SK-N-SH (cell line): ENCODE measurements at regions not wholly inside any gene's neighbourhood (a gene's known extent, or its start where the extent isn't known, plus 50 kb on each side); places are given as distances from the start of the nearest gene placed in this dataset.

Experiments
- CTCF ChIA-PET: fragments of 300-600, 350-600 bp; formaldehyde crosslinking; extraction: SDS; loops from one replicate; lab custom pipeline; 2021; lab: Yijun Ruan, JAX
- POLR2A ChIA-PET: fragments of 350-600 bp; sonication (Branson Sonifier 250); formaldehyde crosslinking; extraction: SDS; loops from one replicate; lab custom pipeline; 2020; ENCODE audit warnings: antibody characterized with exemption, inconsistent platforms; lab: Yijun Ruan, JAX
- DNase-seq: peaks from one replicate; pipeline ENCODE4 v3.0.0; 2012
- H2AFZ ChIP-seq: fragments of 200-600 bp; sonication (generic); 2 replicates; pipeline ENCODE4 v1.8.1; 2016; ENCODE audit warnings: antibody characterized with exemption, mild to moderate bottlenecking, low read depth
- H3F3A ChIP-seq: fragments of 200-600 bp; sonication (generic); replicated peaks from 2 replicates; pipeline ENCODE3; 2016; ENCODE audit warnings: antibody characterized with exemption, mild to moderate bottlenecking; ENCODE audit not compliant: insufficient read depth
- H3K27ac ChIP-seq, 2 experiments: fragments of 200-500 bp in 1 of 2; fragments of 200-600 bp in 1 of 2; sonication (Bioruptor generic) in 1 of 2; sonication (generic), shearing (Covaris generic) in 1 of 2; 2 replicates each; pipeline versions ENCODE4 v1.5.1 to v1.6.1; 2014 to 2016; ENCODE audit warnings: low read depth in 2 of 2, inconsistent platforms in 1 of 2, low read length in 1 of 2, mild to moderate bottlenecking in 1 of 2, mixed read lengths in 1 of 2
- H3K27me3 ChIP-seq: fragments of 200-600 bp; sonication (generic), shearing (Covaris generic); 2 replicates; pipeline ENCODE4 v1.6.1; 2016; ENCODE audit warnings: mixed run types; ENCODE audit not compliant: insufficient read depth
- H3K36me3 ChIP-seq, 2 experiments: fragments of 200-500 bp in 1 of 2; fragments of 200-600 bp in 1 of 2; sonication (Bioruptor generic) in 1 of 2; sonication (generic) in 1 of 2; replicated peaks in 1 of 2; 2 replicates each; pipeline versions ENCODE3 to v1.5.1; 2014 to 2016; ENCODE audit warnings: low read length in 1 of 2, mild to moderate bottlenecking in 1 of 2; ENCODE audit not compliant: insufficient read depth in 2 of 2, control insufficient read depth in 1 of 2
- H3K4me1 ChIP-seq, 2 experiments: fragments of 200-500 bp in 1 of 2; fragments of 200-600 bp in 1 of 2; sonication (Bioruptor generic) in 1 of 2; sonication (generic), shearing (Covaris generic) in 1 of 2; 2 replicates each; pipeline versions ENCODE4 v1.5.1 to v1.6.1; 2014 to 2016; ENCODE audit warnings: low read depth in 1 of 2, low read length in 1 of 2, mixed run types in 1 of 2; ENCODE audit not compliant: insufficient read depth in 2 of 2, control insufficient read depth in 1 of 2
- H3K4me2 ChIP-seq: fragments of 200-600 bp; sonication (generic), shearing (Covaris generic); 2 replicates; pipeline ENCODE4 v1.6.1; 2017; ENCODE audit warnings: mixed run types
- H3K4me3 ChIP-seq, 2 experiments: fragments of 200-500 bp in 1 of 2; fragments of 200-600 bp in 1 of 2; sonication (Bioruptor generic) in 1 of 2; sonication (generic), shearing (Covaris generic) in 1 of 2; 2 replicates each; pipeline versions ENCODE4 v1.5.1 to v1.8.1; 2014 to 2016; ENCODE audit warnings: low read depth in 2 of 2, inconsistent platforms in 1 of 2, low read length in 1 of 2, mild to moderate bottlenecking in 1 of 2, mixed read lengths in 1 of 2, moderate library complexity in 1 of 2
- H3K79me2 ChIP-seq: fragments of 200-600 bp; sonication (generic); 2 replicates; pipeline ENCODE4 v1.8.1; 2017; ENCODE audit warnings: mild to moderate bottlenecking; ENCODE audit not compliant: insufficient read depth
- H3K9ac ChIP-seq: fragments of 200-600 bp; sonication (generic); 2 replicates; pipeline ENCODE4 v1.6.1; 2017; ENCODE audit warnings: mixed run types
- H3K9me2 ChIP-seq: fragments of 200-600 bp; sonication (generic); 2 replicates; pipeline ENCODE4 v1.6.1; 2017; ENCODE audit warnings: mixed run types
- H3K9me3 ChIP-seq: fragments of 200-600 bp; sonication (generic); 2 replicates; pipeline ENCODE4 v1.6.1; 2017; ENCODE audit warnings: mixed run types, mild to moderate bottlenecking, moderate library complexity
- H4K20me1 ChIP-seq: fragments of 200-600 bp; sonication (generic); 2 replicates; pipeline ENCODE4 v1.6.1; 2017; ENCODE audit warnings: mild to moderate bottlenecking, mixed run types; ENCODE audit not compliant: insufficient read depth
- CHD2 ChIP-seq: fragments of 150-350 bp; IDR thresholded peaks from 2 replicates; pipeline ENCODE4 v1.6.1; 2018; ENCODE audit warnings: low read length; ENCODE audit not compliant: partially characterized antibody
- EP300 ChIP-seq, 2 experiments: IDR thresholded peaks; 2 replicates each; pipeline versions ENCODE4 v1.4.0 to v1.6.1; 2012; ENCODE audit warnings: borderline replicate concordance in 1 of 2, low read depth in 1 of 2, low read length in 1 of 2
- EZH2phosphoT487 ChIP-seq: fragments of 200-600 bp; sonication (generic); IDR thresholded peaks from 2 replicates; pipeline ENCODE4 v1.6.1; 2017; ENCODE audit warnings: low read depth, mixed run types, mild to moderate bottlenecking, antibody characterized with exemption, moderate library complexity, borderline replicate concordance
- FOSL2 ChIP-seq: IDR thresholded peaks from 2 replicates; pipeline ENCODE4 v1.4.0; 2012; ENCODE audit warnings: low read depth, mild to moderate bottlenecking, moderate library complexity, borderline replicate concordance
- FOXJ3 ChIP-seq: sonication (generic); formaldehyde crosslinking; IDR thresholded peaks from 2 replicates; pipeline ENCODE4 v1.5.1; 2020; ENCODE audit warnings: mild to moderate bottlenecking, missing genetic modification reagents
- GABPA ChIP-seq: IDR thresholded peaks from 2 replicates; pipeline ENCODE4 v1.4.0; 2012; ENCODE audit warnings: low read depth, mild to moderate bottlenecking
- GATA2 ChIP-seq: sonication (generic); formaldehyde crosslinking; IDR thresholded peaks from 2 replicates; pipeline ENCODE4 v1.5.0; 2020; ENCODE audit warnings: mild to moderate bottlenecking, missing genetic modification reagents
- MEF2A ChIP-seq: IDR thresholded peaks from 2 replicates; pipeline ENCODE4 v1.4.0; 2012; ENCODE audit warnings: low read depth, borderline replicate concordance
- MXI1 ChIP-seq: IDR thresholded peaks from 2 replicates; pipeline ENCODE4 v1.6.1; 2012; ENCODE audit warnings: mild to moderate bottlenecking, low read depth, low read length, improper control_type of control experiment
- NFIC ChIP-seq: IDR thresholded peaks from 2 replicates; pipeline ENCODE4 v1.4.0; 2012; ENCODE audit warnings: borderline replicate concordance
- RAD21 ChIP-seq: IDR thresholded peaks from 2 replicates; pipeline ENCODE4 v1.6.1; 2012; ENCODE audit warnings: mild to moderate bottlenecking, low read length
- RCOR1 ChIP-seq: fragments of 150-350 bp; IDR thresholded peaks from 2 replicates; pipeline ENCODE4 v1.6.1; 2017; ENCODE audit warnings: antibody characterized with exemption, low read length
- SIN3A ChIP-seq: IDR thresholded peaks from 2 replicates; pipeline ENCODE4 v1.6.1; 2012; ENCODE audit warnings: low read depth, mild to moderate bottlenecking, low read length, moderate library complexity, borderline replicate concordance
- SMC3 ChIP-seq: IDR thresholded peaks from 2 replicates; pipeline ENCODE4 v1.6.1; 2012; ENCODE audit warnings: low read depth, low read length, improper control_type of control experiment
- TEAD4 ChIP-seq: IDR thresholded peaks from 2 replicates; pipeline ENCODE4 v1.4.0; 2012; ENCODE audit warnings: mild to moderate bottlenecking, borderline replicate concordance; ENCODE audit not compliant: insufficient read depth
- YY1 ChIP-seq: IDR thresholded peaks from 2 replicates; pipeline ENCODE4 v1.4.0; 2012; ENCODE audit warnings: low read depth, mild to moderate bottlenecking
- WGBS: methylation state at CpG from one replicate; pipeline ENCODE4 v1.1.6; 2017; ENCODE audit warnings: low lambda C conversion rate; 5-methylcytosine and 5-hydroxymethylcytosine counted together
- TF ChIP-seq, protein P1 (sequence below): IDR thresholded peaks from 2 replicates; pipeline ENCODE4 v1.4.0; 2012; ENCODE audit warnings: low read depth, borderline replicate concordance

DNA sequence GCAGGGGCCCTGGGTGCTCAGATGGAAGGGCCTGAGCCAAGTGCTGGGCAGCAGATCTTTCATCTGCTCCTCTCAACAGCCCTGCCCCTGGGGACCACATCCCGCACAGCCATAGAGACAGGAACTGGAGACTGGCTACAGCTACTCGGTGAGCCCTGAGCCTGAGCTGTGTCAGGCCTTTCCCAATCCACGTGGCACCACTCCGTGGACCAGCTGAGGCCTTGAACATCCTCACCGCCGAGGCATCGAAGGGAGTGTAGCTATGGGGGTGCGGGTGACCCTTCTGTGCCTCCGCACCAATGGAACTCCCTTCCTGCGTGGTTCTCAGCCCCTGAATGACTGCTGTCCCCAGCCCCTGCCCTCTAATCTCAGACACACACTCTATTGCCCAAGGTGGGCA is 362.7 kb upstream of the SHH start:
- Histone ChIP-seq H4K20me1 (no peaks in the 10 kb centered on the region), H3K4me2 (no peak overlapping the region), H3K4me1 (no peaks in the 10 kb centered on the region), H3K79me2 (no peaks in the 10 kb centered on the region), H3K9ac (no peak overlapping the region), H3K27ac (no peak overlapping the region), H3K4me3 (no peak overlapping the region), H3K9me3 (no peaks in the 10 kb centered on the region), H3K9me2 (no peaks in the 10 kb centered on the region), H3F3A (no peaks in the 10 kb centered on the region), H2AFZ (no peak overlapping the region), H3K36me3 (no peaks in the 10 kb centered on the region), H3K27me3 (peaks cover 98% of the 10 kb centered on the region)
- TF ChIP-seq SMC3 (no peak), YY1 (no peak), EZH2phosphoT487 (no peak), GATA2 (no peak), RCOR1 (no peak), GABPA (no peak), FOXJ3 (CRISPR knock-in tag) (no peak), SIN3A (no peak), MEF2A (no peak), MXI1 (no peak), NFIC (no peak), CHD2 (no peak), EP300 (IDR thresholded peaks at IDR 0.05; ENCODE audit: borderline replicate concordance in 1 of 2, low read depth in 1 of 2, low read length in 1 of 2) (no peak), TEAD4 (no peak), RAD21 (no peak)
- TF ChIP-seq, protein P1, sequence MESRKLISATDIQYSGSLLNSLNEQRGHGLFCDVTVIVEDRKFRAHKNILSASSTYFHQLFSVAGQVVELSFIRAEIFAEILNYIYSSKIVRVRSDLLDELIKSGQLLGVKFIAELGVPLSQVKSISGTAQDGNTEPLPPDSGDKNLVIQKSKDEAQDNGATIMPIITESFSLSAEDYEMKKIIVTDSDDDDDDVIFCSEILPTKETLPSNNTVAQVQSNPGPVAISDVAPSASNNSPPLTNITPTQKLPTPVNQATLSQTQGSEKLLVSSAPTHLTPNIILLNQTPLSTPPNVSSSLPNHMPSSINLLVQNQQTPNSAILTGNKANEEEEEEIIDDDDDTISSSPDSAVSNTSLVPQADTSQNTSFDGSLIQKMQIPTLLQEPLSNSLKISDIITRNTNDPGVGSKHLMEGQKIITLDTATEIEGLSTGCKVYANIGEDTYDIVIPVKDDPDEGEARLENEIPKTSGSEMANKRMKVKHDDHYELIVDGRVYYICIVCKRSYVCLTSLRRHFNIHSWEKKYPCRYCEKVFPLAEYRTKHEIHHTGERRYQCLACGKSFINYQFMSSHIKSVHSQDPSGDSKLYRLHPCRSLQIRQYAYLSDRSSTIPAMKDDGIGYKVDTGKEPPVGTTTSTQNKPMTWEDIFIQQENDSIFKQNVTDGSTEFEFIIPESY: no peak
- no peak for DNase-seq
- ChIA-PET POLR2A (no interaction called here), CTCF (no interaction called here)
- 20% methylated on average over 5 of the region's 10 CpGs for WGBS

DNA sequence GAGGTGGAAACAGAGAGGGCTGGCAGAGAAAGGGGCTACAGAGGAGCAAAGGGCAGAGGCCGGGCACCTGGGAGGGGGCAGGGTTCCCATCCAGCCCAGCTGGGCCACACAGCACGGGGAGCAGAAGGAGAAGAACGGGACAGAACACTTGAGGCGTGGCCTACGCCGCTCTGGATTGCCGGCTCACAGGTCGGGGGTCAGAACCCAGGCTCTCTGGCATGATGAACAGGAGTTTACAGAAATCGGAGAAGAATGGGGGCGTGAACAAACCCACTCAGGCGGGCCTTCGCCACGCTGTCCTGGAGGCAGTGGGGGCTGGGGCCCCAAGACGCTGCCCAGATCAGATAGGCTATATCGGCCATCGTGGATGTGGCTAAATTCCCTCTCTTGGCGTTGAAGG is 362.2 kb upstream of the SHH start:
- H3K4me2 ChIP-seq: no peak overlapping the region
- no peaks in the 10 kb centered on the region for H3K4me1 ChIP-seq
- H2AFZ ChIP-seq: no peak overlapping the region
- no peaks in the 10 kb centered on the region for H3K79me2 ChIP-seq
- H3K27me3 ChIP-seq: peaks cover 95% of the 10 kb centered on the region
- no peaks in the 10 kb centered on the region for H4K20me1 ChIP-seq
- ChIA-PET POLR2A (interaction anchor here (0.6 kb wide), 1 partner anchor 336 kb away, joined by 3 read pairs; no protein-coding TSS in a partner anchor), CTCF (no interaction called here)
- H3K9me2 ChIP-seq: no peaks in the 10 kb centered on the region
- no peaks in the 10 kb centered on the region for H3F3A ChIP-seq
- 17% methylated on average over 17 of the region's 17 CpGs for WGBS
- no peak overlapping the region for H3K4me3 ChIP-seq
- no peak overlapping the region for H3K9ac ChIP-seq
- H3K27ac ChIP-seq: no peak overlapping the region
- TF ChIP-seq FOSL2 (no peak), MEF2A (no peak)
- TF ChIP-seq, protein P1: no peak
- no peaks in the 10 kb centered on the region for H3K36me3 ChIP-seq
- H3K9me3 ChIP-seq: no peaks in the 10 kb centered on the region
- no peak for DNase-seq
